HEK293 (cell line): ENCODE measurements at regions not wholly inside any gene's neighbourhood (a gene's known extent, or its start where the extent isn't known, plus 50 kb on each side); places are given as distances from the start of the nearest gene placed in this dataset.

ENCODE experiments used
- ATF2 ChIP-seq: fragments of 450-650 bp; formaldehyde crosslinking; IDR thresholded peaks from 2 replicates; pipeline ENCODE4 v1.5.1; 2016; ENCODE audit warnings: missing biosample characterization, missing genetic modification characterization, low read depth
- CTCF ChIP-seq: fragments of 450-650 bp; formaldehyde crosslinking; IDR thresholded peaks from 2 replicates; pipeline ENCODE4 v1.5.1; 2016; ENCODE audit warnings: missing biosample characterization, missing genetic modification characterization
- ZNF266 ChIP-seq: fragments of 450-650 bp; formaldehyde crosslinking; IDR thresholded peaks from 2 replicates; pipeline ENCODE4 v1.5.1; 2016; ENCODE audit warnings: missing biosample characterization, missing genetic modification characterization, low read depth
- ZNF707 ChIP-seq: fragments of 450-650 bp; formaldehyde crosslinking; IDR thresholded peaks from 2 replicates; pipeline ENCODE4 v1.5.1; 2016; ENCODE audit warnings: missing biosample characterization, missing genetic modification characterization

- TF ChIP-seq ATF2 (tag by site-specific recombination) (no peak), ZNF707 (tag by site-specific recombination) (no peak), ZNF266 (tag by site-specific recombination) (no peak), CTCF (tag by site-specific recombination) (no peak)
These were observed 220.4 kb upstream of the MYOCD start for GRCh38 chr17:12445331-12445730.
